Activated naive CD4-positive, alpha-beta T cell treated with anti-CD3 and anti-CD28 coated beads for 36 hours (primary cell): ENCODE measurements at regions not wholly inside any gene's neighbourhood (a gene's known extent, or its start where the extent isn't known, plus 50 kb on each side); places are given as distances from the start of the nearest gene placed in this dataset.

ENCODE experiments used
- CTCF ChIA-PET: fragments of 350-600 bp; sonication (Branson Sonifier 250); formaldehyde crosslinking; loops from one replicate; lab custom pipeline; 2021; ENCODE audit warnings: antibody characterized with exemption; lab: Charles Lee
- DNase-seq: peaks from one replicate; pipeline ENCODE4 v3.0.0-alpha.2; 2020
- H3K27ac Mint-ChIP-seq: one replicate; pipeline ENCODE4 v1.8.0; 2021; ENCODE audit warnings: mild to moderate bottlenecking, mixed read lengths
- H3K27me3 Mint-ChIP-seq: one replicate; pipeline ENCODE4 v1.8.0; 2021; ENCODE audit warnings: low read depth, mixed read lengths
- H3K36me3 Mint-ChIP-seq: one replicate; pipeline ENCODE4 v1.8.0; 2021; ENCODE audit warnings: low read depth, mixed read lengths
- H3K4me1 Mint-ChIP-seq: one replicate; pipeline ENCODE4 v1.8.0; 2021; ENCODE audit warnings: low read depth, mixed read lengths
- H3K4me3 Mint-ChIP-seq: one replicate; pipeline ENCODE4 v1.8.0; 2021; ENCODE audit warnings: mild to moderate bottlenecking, moderate library complexity, mixed read lengths
- H3K9me3 Mint-ChIP-seq: one replicate; pipeline ENCODE4 v1.8.0; 2021; ENCODE audit warnings: mixed read lengths
- intact Hi-C: fragments of 100-400 bp; cut with micrococcal nuclease; formaldehyde crosslinking; loops from one replicate; pipeline ENCODE4 v1.15.1; 2023

DNA sequence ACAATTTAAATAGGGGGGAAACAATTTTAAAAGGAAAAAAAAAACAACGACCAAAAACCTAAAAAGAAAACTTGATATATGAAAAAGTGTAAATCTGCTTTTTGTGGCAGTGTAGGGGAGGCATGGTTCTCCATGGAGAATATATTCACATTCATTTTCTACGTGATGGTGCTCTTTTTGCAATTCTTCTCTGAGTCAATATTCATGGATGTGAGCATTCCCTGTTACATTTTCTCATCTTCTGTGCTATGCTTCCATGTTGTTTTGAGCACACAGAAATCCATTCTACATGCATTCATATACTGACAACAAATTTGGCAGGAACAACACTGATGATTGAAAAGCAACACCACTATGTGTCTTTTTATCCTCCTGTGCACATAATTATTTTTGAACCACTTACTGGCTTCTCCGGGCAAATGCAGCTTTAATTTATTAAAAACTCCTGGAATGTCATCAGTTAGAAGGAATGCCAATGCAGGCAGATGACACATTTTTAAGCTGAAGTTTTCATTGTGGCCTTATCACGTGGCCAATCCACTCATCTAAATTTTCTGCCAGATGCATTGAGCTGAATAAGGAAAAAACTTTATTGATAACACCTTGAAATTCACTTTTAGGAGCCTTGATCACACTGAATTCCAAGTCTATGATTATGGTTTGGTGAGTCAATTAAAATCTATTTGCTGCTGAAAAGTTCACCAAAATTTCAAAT lies 590.6 kb downstream of the NUF2 start:
- no peak overlapping the region for H3K27ac Mint-ChIP-seq
- CTCF ChIA-PET = no interaction called here
- no peaks in the 10 kb centered on the region for H3K36me3 Mint-ChIP-seq
- DNase-seq = no peak
- peaks cover 12% of the 10 kb centered on the region for H3K9me3 Mint-ChIP-seq
- intact Hi-C loops = no loop called here
- no peaks in the 10 kb centered on the region for H3K27me3 Mint-ChIP-seq
- no peak overlapping the region for H3K4me3 Mint-ChIP-seq
- no peaks in the 10 kb centered on the region for H3K4me1 Mint-ChIP-seq

DNA sequence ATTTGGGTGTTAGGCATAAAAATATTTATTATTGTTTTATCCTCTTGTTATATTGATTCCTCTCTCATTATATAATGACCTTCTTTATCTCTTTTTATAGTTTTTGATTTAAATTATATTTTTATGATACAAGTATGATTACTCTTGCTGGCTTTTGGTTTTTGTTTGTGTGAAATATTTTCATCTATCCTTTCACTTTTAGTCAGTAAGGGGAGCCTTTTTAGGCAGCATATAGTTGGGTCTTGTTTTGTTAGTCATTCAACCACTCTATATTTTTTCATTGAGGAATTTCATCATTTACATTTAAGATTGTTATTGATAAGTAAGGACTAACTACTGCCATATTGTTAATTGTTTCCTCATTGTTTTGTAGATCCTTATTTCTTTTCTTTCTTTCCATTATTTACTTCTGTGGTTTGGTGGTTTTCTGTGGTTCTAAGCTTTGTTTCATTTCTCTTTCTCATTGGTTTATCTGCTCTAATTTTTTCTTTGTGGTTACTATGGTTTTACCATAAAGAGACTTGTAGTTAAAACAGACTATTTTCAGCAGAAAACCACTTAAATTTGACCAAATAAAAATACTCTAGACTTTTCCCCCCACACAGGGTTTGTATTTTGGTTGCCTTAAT lies 593.1 kb downstream of the NUF2 start:
- H3K9me3 Mint-ChIP-seq = peaks cover 3% of the 10 kb centered on the region
- CTCF ChIA-PET = no interaction called here

DNA sequence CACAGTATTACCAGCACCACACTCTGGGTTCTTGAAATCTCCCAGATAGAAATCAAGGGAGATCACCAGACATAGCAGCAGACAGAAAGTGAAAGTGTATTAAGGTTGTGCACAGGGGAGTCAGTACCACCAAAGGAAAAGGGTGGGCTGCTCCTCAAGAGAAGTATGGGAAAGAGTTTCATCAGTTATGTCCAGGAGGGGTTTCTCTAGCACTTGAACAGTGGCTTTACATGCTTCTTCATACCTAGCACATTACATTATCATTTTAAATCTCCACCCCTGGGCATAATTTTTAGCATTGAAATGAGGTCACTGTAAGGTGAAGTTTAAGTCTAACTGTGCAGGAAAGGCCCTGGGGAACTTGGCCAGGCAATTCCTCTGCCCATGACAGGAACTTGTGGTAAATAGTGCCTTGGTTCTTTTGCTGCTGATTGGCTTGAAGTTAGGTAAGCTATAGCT lies 601.0 kb downstream of the NUF2 start:
- CTCF ChIA-PET = no interaction called here
- Mint-ChIP-seq H3K27ac (no peak overlapping the region), H3K9me3 (no peaks in the 10 kb centered on the region), H3K36me3 (no peaks in the 10 kb centered on the region), H3K4me1 (no peaks in the 10 kb centered on the region), H3K27me3 (no peaks in the 10 kb centered on the region), H3K4me3 (no peak overlapping the region)
- no peak for DNase-seq
- intact Hi-C loops = no loop called here

More for the DNA sequence above, 593.1 kb downstream of the NUF2 start:
- Mint-ChIP-seq H3K27ac (no peak overlapping the region), H3K27me3 (no peaks in the 10 kb centered on the region), H3K4me3 (no peak overlapping the region), H3K4me1 (no peaks in the 10 kb centered on the region), H3K36me3 (no peaks in the 10 kb centered on the region)
- intact Hi-C loops = no loop called here
- no peak for DNase-seq

DNA sequence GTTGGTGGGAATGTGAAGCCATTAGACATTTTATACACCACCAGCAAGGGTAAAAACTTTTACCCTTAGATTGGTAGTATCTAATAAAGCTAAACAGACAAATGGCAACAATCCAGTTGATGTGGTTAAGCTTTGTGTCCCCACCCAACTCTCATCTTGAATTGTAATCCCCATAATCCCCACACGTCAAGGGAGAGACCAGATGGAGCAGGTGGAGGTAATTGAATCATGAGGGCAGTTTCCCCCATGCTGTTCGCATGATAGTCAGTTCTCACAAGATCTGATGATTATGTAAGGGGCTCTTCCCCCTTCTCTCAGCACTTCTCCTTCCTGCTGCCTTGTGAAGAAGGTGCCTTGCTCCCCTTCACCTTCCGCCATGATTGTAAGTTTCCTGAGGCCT lies 602.3 kb downstream of the NUF2 start:
- CTCF ChIA-PET = no interaction called here
- no peaks in the 10 kb centered on the region for H3K36me3 Mint-ChIP-seq
- intact Hi-C loops = no loop called here

DNA sequence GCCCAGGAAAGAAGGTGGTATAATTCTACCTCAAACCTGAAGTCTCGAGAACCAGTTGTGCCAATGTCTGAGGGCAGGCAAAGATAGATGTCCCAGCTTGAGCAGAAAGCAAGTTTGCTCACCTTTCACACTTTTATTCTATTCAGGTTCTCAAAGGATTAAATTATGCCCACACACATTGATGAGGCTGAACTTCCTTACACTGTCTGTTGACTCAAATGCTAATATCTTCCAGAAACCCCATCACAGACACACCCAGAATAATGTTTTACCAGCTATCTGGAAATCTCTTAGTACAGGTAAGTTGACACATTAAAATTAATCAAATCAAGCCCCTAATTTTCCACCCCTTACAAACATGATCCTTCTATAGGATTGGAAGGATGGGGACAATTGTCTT lies 605.7 kb downstream of the NUF2 start:
- Mint-ChIP-seq H3K36me3 (no peaks in the 10 kb centered on the region), H3K27ac (no peak overlapping the region), H3K4me3 (no peak overlapping the region), H3K4me1 (no peaks in the 10 kb centered on the region), H3K9me3 (peaks cover 6% of the 10 kb centered on the region), H3K27me3 (no peaks in the 10 kb centered on the region)
- intact Hi-C loops = no loop called here
- DNase-seq = no peak
- CTCF ChIA-PET = no interaction called here

More for the DNA sequence above, 602.3 kb downstream of the NUF2 start:
- Mint-ChIP-seq H3K9me3 (no peaks in the 10 kb centered on the region), H3K4me1 (no peaks in the 10 kb centered on the region), H3K27ac (no peak overlapping the region), H3K4me3 (no peak overlapping the region), H3K27me3 (no peaks in the 10 kb centered on the region)
- no peak for DNase-seq

DNA sequence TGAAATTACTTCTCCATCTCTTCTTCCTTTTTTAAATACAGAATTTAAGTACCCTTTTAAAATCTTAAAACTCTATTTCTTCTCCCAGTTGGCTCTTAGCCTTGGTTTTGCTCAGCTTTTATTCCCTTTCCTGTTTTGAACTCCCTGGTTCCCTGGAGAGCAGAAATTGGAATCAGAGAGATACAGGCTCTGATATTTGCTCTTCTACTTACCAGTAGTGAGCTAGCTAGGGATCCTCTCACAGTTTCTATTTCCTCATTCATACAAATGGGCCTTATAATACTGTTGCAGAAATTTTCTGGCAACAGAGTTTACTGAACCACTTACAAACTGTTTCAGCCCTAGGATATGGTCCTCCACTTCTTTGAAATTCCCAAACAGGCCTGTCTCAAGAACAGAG lies 606.3 kb downstream of the NUF2 start:
- H3K4me1 Mint-ChIP-seq = no peaks in the 10 kb centered on the region
- intact Hi-C loops = no loop called here

DNA sequence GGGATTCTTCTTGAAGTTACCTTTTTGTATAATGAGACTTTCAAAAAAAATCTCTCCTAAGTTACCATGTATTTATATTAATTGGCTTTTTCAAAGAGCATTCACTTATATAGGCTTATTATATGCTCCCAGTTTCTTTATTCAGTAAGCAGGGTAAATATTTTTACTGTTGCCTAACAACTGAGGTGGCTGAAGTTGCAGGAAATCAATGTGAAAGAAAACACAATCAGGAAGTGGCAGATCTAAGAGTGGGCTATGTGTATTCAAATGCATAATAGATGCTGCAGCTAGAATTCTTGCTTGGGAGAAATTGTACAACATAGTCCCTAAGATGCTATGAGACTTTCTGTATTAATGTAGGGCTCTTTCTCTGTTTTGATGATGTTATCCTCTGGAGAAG lies 606.9 kb downstream of the NUF2 start:
- CTCF ChIA-PET = no interaction called here
- no peaks in the 10 kb centered on the region for H3K4me1 Mint-ChIP-seq
- H3K27me3 Mint-ChIP-seq = no peaks in the 10 kb centered on the region
- H3K4me3 Mint-ChIP-seq = no peak overlapping the region
- intact Hi-C loops = no loop called here
- no peaks in the 10 kb centered on the region for H3K36me3 Mint-ChIP-seq
- DNase-seq = no peak
- H3K9me3 Mint-ChIP-seq = peaks cover 10% of the 10 kb centered on the region
- H3K27ac Mint-ChIP-seq = no peak overlapping the region

More for the DNA sequence above, 606.3 kb downstream of the NUF2 start:
- no peaks in the 10 kb centered on the region for H3K36me3 Mint-ChIP-seq
- no peak overlapping the region for H3K27ac Mint-ChIP-seq
- H3K9me3 Mint-ChIP-seq = peaks cover 10% of the 10 kb centered on the region
- H3K4me3 Mint-ChIP-seq = no peak overlapping the region
- CTCF ChIA-PET = no interaction called here
- no peak for DNase-seq
- no peaks in the 10 kb centered on the region for H3K27me3 Mint-ChIP-seq

DNA sequence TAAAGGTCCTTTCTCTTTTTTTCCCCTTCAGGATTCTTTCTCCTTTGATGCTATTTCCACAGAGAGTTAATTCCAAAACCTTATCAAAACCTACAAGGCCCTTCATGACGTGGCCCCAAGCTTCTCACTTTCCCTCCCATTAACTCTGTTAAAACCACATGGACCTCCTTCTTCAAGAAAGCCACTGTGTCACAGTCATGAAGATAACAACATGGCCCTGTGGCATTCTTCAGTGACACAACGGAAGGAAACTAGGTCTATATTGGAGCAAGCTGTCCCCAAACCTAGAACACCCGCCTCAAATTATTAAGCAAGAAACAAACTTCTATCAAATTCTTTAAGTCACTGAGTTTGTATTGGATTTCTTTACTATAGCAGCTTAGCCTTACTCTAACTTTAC lies 611.1 kb downstream of the NUF2 start:
- no peak for DNase-seq
- H3K9me3 Mint-ChIP-seq = peaks cover 10% of the 10 kb centered on the region
- intact Hi-C loops = no loop called here
- H3K4me1 Mint-ChIP-seq = no peaks in the 10 kb centered on the region
- CTCF ChIA-PET = interaction anchor here (0.6 kb wide), 1 partner anchor 209 kb away, joined by 4 read pairs; no protein-coding TSS in a partner anchor
- H3K36me3 Mint-ChIP-seq = no peaks in the 10 kb centered on the region
- no peaks in the 10 kb centered on the region for H3K27me3 Mint-ChIP-seq
- no peak overlapping the region for H3K27ac Mint-ChIP-seq
- no peak overlapping the region for H3K4me3 Mint-ChIP-seq

DNA sequence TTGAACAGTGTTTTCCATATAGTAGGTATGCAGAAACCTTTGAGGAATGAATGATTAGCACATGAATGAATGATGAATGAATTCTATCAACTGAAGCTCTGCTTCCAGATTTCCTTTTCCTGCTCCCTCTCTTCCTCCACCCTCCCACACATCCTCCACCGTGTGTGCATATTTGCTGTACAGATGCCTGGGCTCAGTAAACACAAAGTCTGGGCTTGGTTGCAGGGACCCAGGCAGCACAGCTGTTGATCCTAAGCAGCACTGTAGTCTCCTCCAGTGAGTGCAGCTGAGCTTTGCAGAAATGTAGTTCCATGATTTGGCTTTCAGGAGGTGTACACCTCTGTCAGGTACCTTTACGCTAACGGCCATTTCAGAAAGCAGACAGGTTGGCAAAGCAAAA lies 611.7 kb downstream of the NUF2 start:
- Mint-ChIP-seq H3K4me1 (no peaks in the 10 kb centered on the region), H3K36me3 (no peaks in the 10 kb centered on the region), H3K27ac (no peak overlapping the region), H3K9me3 (peaks cover 11% of the 10 kb centered on the region), H3K27me3 (no peaks in the 10 kb centered on the region), H3K4me3 (no peak overlapping the region)
- intact Hi-C loops = no loop called here
- DNase-seq = no peak
- CTCF ChIA-PET = no interaction called here

DNA sequence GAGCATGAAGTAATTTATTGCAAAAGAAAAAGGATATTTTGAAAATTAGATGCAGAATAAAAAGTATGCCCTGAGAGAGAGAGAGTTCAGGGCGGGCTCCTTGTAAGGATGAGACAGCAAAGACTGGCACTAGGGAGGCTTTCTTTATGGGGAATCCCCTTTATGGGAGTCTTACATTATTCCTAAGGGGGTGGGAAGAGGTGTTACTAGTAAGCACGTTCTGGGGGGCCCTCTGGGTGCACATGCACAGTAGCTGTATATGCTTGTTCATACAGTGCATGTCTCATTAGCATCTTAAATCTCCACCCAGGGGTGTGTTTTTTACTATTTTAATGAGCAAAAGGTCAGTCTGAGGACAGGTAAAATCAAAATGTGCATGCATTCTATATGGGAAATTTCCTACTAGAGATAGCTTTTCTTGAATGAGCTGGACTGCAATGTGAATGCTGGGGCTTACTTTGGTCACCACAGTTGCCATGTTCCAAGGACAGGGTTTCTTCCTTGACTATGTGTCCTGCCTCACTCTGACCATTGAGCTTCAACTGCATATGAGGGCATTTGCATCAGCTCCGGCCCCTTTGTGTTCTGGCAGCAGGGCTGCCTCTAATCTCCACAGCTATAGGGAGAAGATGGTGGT lies 614.1 kb downstream of the NUF2 start:
- intact Hi-C loops = no loop called here
- Mint-ChIP-seq H3K27ac (no peak overlapping the region), H3K4me3 (no peak overlapping the region), H3K4me1 (no peaks in the 10 kb centered on the region), H3K36me3 (no peaks in the 10 kb centered on the region), H3K27me3 (no peaks in the 10 kb centered on the region), H3K9me3 (peaks cover 11% of the 10 kb centered on the region)
- DNase-seq = no peak
- CTCF ChIA-PET = no interaction called here

DNA sequence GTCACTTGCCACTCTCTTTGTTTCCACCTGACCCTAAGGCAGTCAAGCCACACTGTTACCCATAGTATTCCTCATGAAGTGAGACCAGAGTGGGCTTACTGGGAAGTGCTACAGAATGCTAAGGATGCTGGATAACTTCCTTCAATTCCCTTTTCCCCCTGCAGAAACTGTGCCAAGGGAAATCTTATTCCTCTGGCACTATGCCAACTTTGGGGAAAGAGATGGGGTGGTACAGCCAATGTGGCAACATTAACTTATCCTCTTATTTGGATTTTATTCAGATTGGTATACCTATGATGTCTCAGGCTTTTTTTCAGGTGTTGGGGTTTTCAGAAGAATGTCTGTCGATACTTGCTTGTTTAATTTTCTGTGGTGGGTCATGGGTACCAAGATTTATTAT lies 599.4 kb upstream of the PBX1 start:
- no peaks in the 10 kb centered on the region for H3K4me1 Mint-ChIP-seq
- no peak for DNase-seq
- intact Hi-C loops = no loop called here
- H3K27ac Mint-ChIP-seq = no peak overlapping the region
- CTCF ChIA-PET = no interaction called here
- H3K27me3 Mint-ChIP-seq = no peaks in the 10 kb centered on the region
- peaks cover 13% of the 10 kb centered on the region for H3K9me3 Mint-ChIP-seq
- H3K4me3 Mint-ChIP-seq = no peak overlapping the region
- no peaks in the 10 kb centered on the region for H3K36me3 Mint-ChIP-seq

DNA sequence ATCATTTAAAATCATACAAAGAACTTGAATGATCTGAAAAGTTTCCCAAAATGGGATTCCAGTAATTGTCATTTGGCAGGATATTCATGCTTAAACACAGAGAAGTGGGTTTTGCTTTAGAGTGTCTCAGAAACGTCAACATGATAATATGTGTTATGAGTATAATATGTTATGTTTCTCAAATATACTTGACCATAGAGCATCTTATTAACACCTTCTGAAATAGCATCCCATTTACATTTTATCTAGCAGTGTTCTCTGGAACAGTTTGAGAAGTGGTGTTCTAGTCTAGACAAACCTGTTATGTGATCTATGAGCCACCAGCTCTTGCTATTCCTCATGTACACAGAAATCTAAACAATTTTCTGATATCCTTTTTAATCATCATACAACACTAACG lies 588.8 kb upstream of the PBX1 start:
- H3K9me3 Mint-ChIP-seq = peaks cover 20% of the 10 kb centered on the region
- no peaks in the 10 kb centered on the region for H3K36me3 Mint-ChIP-seq
- CTCF ChIA-PET = no interaction called here

DNA sequence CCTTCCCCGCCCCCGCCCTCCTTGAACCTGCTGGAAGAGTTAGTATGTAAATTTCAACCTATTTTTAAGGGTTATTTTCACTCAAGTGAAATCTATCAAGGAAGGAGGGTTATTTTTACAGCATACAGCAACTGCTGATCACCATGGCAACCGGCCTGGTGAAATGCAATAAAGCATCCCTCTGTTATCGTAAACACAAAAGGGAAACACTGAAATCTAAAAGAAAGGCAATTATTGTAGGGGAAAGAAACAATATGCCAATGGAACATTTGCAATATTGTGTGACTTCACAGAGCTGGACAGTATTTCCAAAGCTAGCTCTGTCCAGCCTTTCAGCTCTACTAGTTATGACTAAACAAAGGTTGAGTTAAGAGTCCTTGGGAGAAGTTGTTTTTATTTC lies 588.3 kb upstream of the PBX1 start:
- intact Hi-C loops = no loop called here
- Mint-ChIP-seq H3K9me3 (peaks cover 17% of the 10 kb centered on the region), H3K4me1 (no peaks in the 10 kb centered on the region), H3K4me3 (no peak overlapping the region), H3K36me3 (no peaks in the 10 kb centered on the region), H3K27ac (no peak overlapping the region), H3K27me3 (no peaks in the 10 kb centered on the region)
- CTCF ChIA-PET = interaction anchor here (0.7 kb wide), 1 partner anchor 278 kb away, joined by 3 read pairs; no protein-coding TSS in a partner anchor
- no peak for DNase-seq

More for the DNA sequence above, 588.8 kb upstream of the PBX1 start:
- intact Hi-C loops = no loop called here
- Mint-ChIP-seq H3K4me1 (no peaks in the 10 kb centered on the region), H3K4me3 (no peak overlapping the region), H3K27me3 (no peaks in the 10 kb centered on the region), H3K27ac (no peak overlapping the region)
- no peak for DNase-seq
